ENCODE measurements at regions not wholly inside any gene's neighbourhood (a gene's known extent, or its start where the extent isn't known, plus 50 kb on each side); places are given as distances from the start of the nearest gene placed in this dataset.
"Not testable (repeated sequence)": the region's sequence is repeated elsewhere in the genome, so short reads cannot be mapped to it uniquely, and the experiment has no call there.

GRCh38 chr4:159003420-159004253, 99.2 kb upstream of the RAPGEF2 start:
- DNase-seq (ENCODE audit: low spot score): no peak

- DNase-seq (ENCODE audit: low spot score): no peak
Observed at GRCh38 chr4:159006202-159006601, 96.7 kb upstream of the RAPGEF2 start.

GRCh38 chr4:159008671-159009070, 94.2 kb upstream of the RAPGEF2 start:
- no peak for DNase-seq (ENCODE audit: low spot score)

GRCh38 chr4:159009521-159009920, 93.4 kb upstream of the RAPGEF2 start:
- no peak for DNase-seq (ENCODE audit: low spot score)

- no peak for DNase-seq (ENCODE audit: low spot score)
Observed at GRCh38 chr4:159010100-159010499, 92.8 kb upstream of the RAPGEF2 start.

GRCh38 chr4:159010563-159011260, 92.2 kb upstream of the RAPGEF2 start:
- peak; percentile 23 for DNase-seq (ENCODE audit: low spot score)

GRCh38 chr4:159012381-159012780, 90.5 kb upstream of the RAPGEF2 start:
- DNase-seq (ENCODE audit: low spot score): no peak

- no peak for DNase-seq (ENCODE audit: low spot score)
Observed at GRCh38 chr4:159013692-159014091, 89.2 kb upstream of the RAPGEF2 start.

- no peak for DNase-seq (ENCODE audit: low spot score)
Observed at GRCh38 chr4:159014859-159015258, 88.0 kb upstream of the RAPGEF2 start.

GRCh38 chr4:159015841-159016240, 87.0 kb upstream of the RAPGEF2 start:
- no peak for DNase-seq (ENCODE audit: low spot score)

GRCh38 chr4:159016593-159017024, 86.3 kb upstream of the RAPGEF2 start:
- DNase-seq (ENCODE audit: low spot score): peak; percentile 78

GRCh38 chr4:159017323-159018026, 85.4 kb upstream of the RAPGEF2 start:
- no peak for DNase-seq (ENCODE audit: low spot score)

- no peak for DNase-seq (ENCODE audit: low spot score)
Observed at GRCh38 chr4:159018062-159018629, 84.7 kb upstream of the RAPGEF2 start.

- DNase-seq (ENCODE audit: low spot score): no peak
Observed at GRCh38 chr4:159019356-159019755, 83.5 kb upstream of the RAPGEF2 start.

- peak; percentile 38 for DNase-seq (ENCODE audit: low spot score)
Observed at GRCh38 chr4:159021597-159022385, 81.1 kb upstream of the RAPGEF2 start.

GRCh38 chr4:159023741-159024140, 79.1 kb upstream of the RAPGEF2 start:
- no peak for DNase-seq (ENCODE audit: low spot score)

- DNase-seq (ENCODE audit: low spot score): no peak
Observed at GRCh38 chr4:159024266-159024665, 78.6 kb upstream of the RAPGEF2 start.

- no peak for DNase-seq (ENCODE audit: low spot score)
Observed at GRCh38 chr4:159024828-159025227, 78.1 kb upstream of the RAPGEF2 start.

- no peak for DNase-seq (ENCODE audit: low spot score)
Observed at GRCh38 chr4:159026329-159026728, 76.5 kb upstream of the RAPGEF2 start.

- DNase-seq (ENCODE audit: low spot score): no peak
Observed at GRCh38 chr4:159027535-159027934, 75.3 kb upstream of the RAPGEF2 start.

GRCh38 chr4:159029481-159029880, 73.4 kb upstream of the RAPGEF2 start:
- DNase-seq (ENCODE audit: low spot score): no peak

- not testable (repeated sequence) for DNase-seq (ENCODE audit: low spot score)
Observed at GRCh38 chr4:159030297-159030696, 72.6 kb upstream of the RAPGEF2 start.
